Fibroblast of lung (primary cell): ENCODE measurements at regions not wholly inside any gene's neighbourhood (a gene's known extent, or its start where the extent isn't known, plus 50 kb on each side); places are given as distances from the start of the nearest gene placed in this dataset.

Source experiments
- CTCF ChIP-seq, 2 donors: IDR thresholded peaks in 1 of 2; conservative IDR thresholded peaks in 1 of 2; 1 replicate in 1 of 2; 2 replicates in 1 of 2; pipeline ENCODE4 v1.5.1; 2011 to 2012; ENCODE audit warnings: low read length in 2 of 2, control low read depth in 1 of 2, inconsistent platforms in 1 of 2, low read depth in 1 of 2, mild to moderate bottlenecking in 1 of 2
- EZH2 ChIP-seq: IDR thresholded peaks from 2 replicates; pipeline ENCODE4 v1.5.1; 2012; ENCODE audit warnings: low read length, control low read depth, mild to moderate bottlenecking; ENCODE audit errors: missing control alignments

GRCh38 chr6:100228834-100229441, 234.9 kb upstream of the MCHR2 start:
- TF ChIP-seq CTCF (conservative IDR thresholded peaks at IDR 0.05 in 1 of 2, IDR thresholded peaks at IDR 0.05 in 1 of 2; ENCODE audit: low read depth in 1 of 2, low read length in 2 of 2): peak; percentile 29 to 36
- no peak for TF ChIP-seq EZH2
